ENCODE measurements at regions not wholly inside any gene's neighbourhood (a gene's known extent, or its start where the extent isn't known, plus 50 kb on each side); places are given as distances from the start of the nearest gene placed in this dataset.

DNA sequence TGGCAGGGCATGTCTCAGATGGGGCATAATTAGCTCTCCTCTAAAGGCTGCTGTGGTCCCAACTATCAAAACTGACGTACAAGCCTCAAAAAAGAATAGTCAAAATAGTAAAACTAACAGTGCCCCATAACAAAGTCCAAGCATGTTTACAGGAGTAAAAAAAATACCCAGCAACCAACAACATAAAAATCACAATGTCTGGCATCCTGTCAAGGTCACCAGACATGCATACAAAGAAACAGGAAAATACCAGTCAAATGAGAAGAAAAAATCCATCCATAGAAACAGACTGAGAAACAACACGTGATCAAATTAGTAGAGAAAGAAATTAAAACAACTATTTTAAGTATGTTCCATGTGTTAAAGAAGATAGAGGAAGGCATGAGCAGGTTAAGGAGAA, 131.2 kb upstream of the C14orf180 start:
- TF ChIP-seq JUND (IDR thresholded peaks at IDR 0.05) = no peak
- no peak for TF ChIP-seq CTCF (IDR thresholded peaks at IDR 0.05; ENCODE audit: low read depth, low read length, missing input control)
- no peak for TF ChIP-seq HNF4G (IDR thresholded peaks at IDR 0.05)
- TF ChIP-seq RAD21 (IDR thresholded peaks at IDR 0.05) = no peak
- no peak for TF ChIP-seq RXRA (IDR thresholded peaks at IDR 0.05)
- TF ChIP-seq NR2F2 (IDR thresholded peaks at IDR 0.05) = no peak
- no peak for TF ChIP-seq FOXA1 (IDR thresholded peaks at IDR 0.05)
- no peak for TF ChIP-seq ZBTB33 (IDR thresholded peaks at IDR 0.05)
- no peak for TF ChIP-seq FOXA2 (IDR thresholded peaks at IDR 0.05)
- no peak for TF ChIP-seq EGR1 (IDR thresholded peaks at IDR 0.05; ENCODE audit: low read depth in 2 of 2)
- no peak for TF ChIP-seq TAF1 (conservative IDR thresholded peaks at IDR 0.05)
- TF ChIP-seq REST (IDR thresholded peaks at IDR 0.05) = no peak
- no peak for TF ChIP-seq GABPA (IDR thresholded peaks at IDR 0.05 in 1 of 2, conservative IDR thresholded peaks at IDR 0.05 in 1 of 2)
- WGBS = 54% methylated on average over 2 of the region's 2 CpGs
- no peak overlapping the region for H3K9ac ChIP-seq (ENCODE audit: low read depth in 1 of 2, low read length in 2 of 2)
- DNase-seq (ENCODE audit: low spot score) = no peak
- no peak overlapping the region for H3K4me3 ChIP-seq (ENCODE audit: low read depth in 1 of 3, low read length in 3 of 3)
- H3K4me1 ChIP-seq (ENCODE audit: control insufficient read depth in 4 of 4, insufficient read depth in 4 of 4, low read length in 3 of 4) = no peaks in the 10 kb centered on the region
- no peak overlapping the region for H3K27ac ChIP-seq (ENCODE audit: low read depth in 1 of 2, low read length in 2 of 2)
- H3K36me3 ChIP-seq (ENCODE audit: control insufficient read depth in 4 of 4, insufficient read depth in 3 of 4, low read depth in 1 of 4, low read length in 3 of 4) = no peaks in the 10 kb centered on the region
- H3K9me3 ChIP-seq (ENCODE audit: control insufficient read depth in 4 of 4, low read length in 3 of 4) = peaks cover 0 to 8% (median 4%) of the 10 kb centered on the region in 4 donors
- H3K27me3 ChIP-seq (ENCODE audit: control insufficient read depth in 4 of 4, insufficient read depth in 4 of 4, low read length in 3 of 4) = peaks cover 0 to 2% (median 1%) of the 10 kb centered on the region in 4 donors

GRCh38 chr14:104448721-104449120, 130.8 kb upstream of the C14orf180 start:
- WGBS = 62% methylated on average over 1 of the region's 1 CpG
- no peaks in the 10 kb centered on the region for H3K36me3 ChIP-seq (ENCODE audit: control insufficient read depth in 4 of 4, insufficient read depth in 3 of 4, low read depth in 1 of 4, low read length in 3 of 4)
- no peak overlapping the region for H3K27ac ChIP-seq (ENCODE audit: low read depth in 1 of 2, low read length in 2 of 2)
- no peak overlapping the region for H3K4me3 ChIP-seq (ENCODE audit: low read depth in 1 of 3, low read length in 3 of 3)
- no peak for DNase-seq (ENCODE audit: low spot score)
- H3K27me3 ChIP-seq (ENCODE audit: control insufficient read depth in 4 of 4, insufficient read depth in 4 of 4, low read length in 3 of 4) = peaks cover 0 to 2% (median 1%) of the 10 kb centered on the region in 4 donors
- peaks cover 0 to 8% (median 4%) of the 10 kb centered on the region in 4 donors for H3K9me3 ChIP-seq (ENCODE audit: control insufficient read depth in 4 of 4, low read length in 3 of 4)
- H3K9ac ChIP-seq (ENCODE audit: low read depth in 1 of 2, low read length in 2 of 2) = no peak overlapping the region
- no peaks in the 10 kb centered on the region for H3K4me1 ChIP-seq (ENCODE audit: control insufficient read depth in 4 of 4, insufficient read depth in 4 of 4, low read length in 3 of 4)
- TF ChIP-seq RAD21 (IDR thresholded peaks at IDR 0.05) (no peak), JUND (IDR thresholded peaks at IDR 0.05) (no peak), TAF1 (conservative IDR thresholded peaks at IDR 0.05) (no peak), SP1 (IDR thresholded peaks at IDR 0.05) (no peak), ATF3 (IDR thresholded peaks at IDR 0.05) (no peak), RXRA (IDR thresholded peaks at IDR 0.05) (no peak), HNF4A (conservative IDR thresholded peaks at IDR 0.05) (no peak), FOXA1 (IDR thresholded peaks at IDR 0.05) (no peak), FOXA2 (IDR thresholded peaks at IDR 0.05) (no peak), MAX (IDR thresholded peaks at IDR 0.05) (no peak), EGR1 (IDR thresholded peaks at IDR 0.05; ENCODE audit: low read depth in 2 of 2) (no peak), YY1 (IDR thresholded peaks at IDR 0.05) (no peak), NR2F2 (IDR thresholded peaks at IDR 0.05) (no peak), GABPA (IDR thresholded peaks at IDR 0.05 in 1 of 2, conservative IDR thresholded peaks at IDR 0.05 in 1 of 2) (no peak), ZBTB33 (IDR thresholded peaks at IDR 0.05) (no peak), HNF4G (IDR thresholded peaks at IDR 0.05) (no peak), CTCF (IDR thresholded peaks at IDR 0.05; ENCODE audit: low read depth, low read length, missing input control) (no peak)
